ENCODE measurements at regions not wholly inside any gene's neighbourhood (a gene's known extent, or its start where the extent isn't known, plus 50 kb on each side); places are given as distances from the start of the nearest gene placed in this dataset.
"Not testable (repeated sequence)": the region's sequence is repeated elsewhere in the genome, so short reads cannot be mapped to it uniquely, and the experiment has no call there.

GRCh38 chr2:6198370-6198919, 506.3 kb downstream of the SOX11 start:
- WGBS (ENCODE audit: low lambda C conversion rate), result 53% methylated on average over 6 of the region's 6 CpGs
- H3K4me3 ChIP-seq (ENCODE audit: low read depth in 2 of 2, low read length in 1 of 2); H3K9me3 ChIP-seq; DNase-seq; CTCF ChIA-PET; H3K27me3 ChIP-seq (ENCODE audit: insufficient read depth); H3K36me3 ChIP-seq (replicated peaks in 1 of 2; ENCODE audit: control insufficient read depth in 1 of 2, insufficient read depth in 2 of 2, low read length in 1 of 2); H3K27ac ChIP-seq (ENCODE audit: low read depth in 2 of 2, low read length in 1 of 2); H3F3A ChIP-seq (replicated peaks; ENCODE audit: insufficient read depth); H3K4me2 ChIP-seq; H3K79me2 ChIP-seq (ENCODE audit: insufficient read depth); POLR2A ChIA-PET; H2AFZ ChIP-seq (ENCODE audit: low read depth); H3K9me2 ChIP-seq; H3K9ac ChIP-seq; H4K20me1 ChIP-seq (ENCODE audit: insufficient read depth); H3K4me1 ChIP-seq (ENCODE audit: control insufficient read depth in 1 of 2, insufficient read depth in 2 of 2, low read depth in 1 of 2, low read length in 1 of 2): not testable (repeated sequence)

- CTCF ChIA-PET, result no interaction called here
Observed at GRCh38 chr2:6202756-6203155, 510.6 kb downstream of the SOX11 start.

More at GRCh38 chr2:6202756-6203155, 510.6 kb downstream of the SOX11 start:
- peaks cover 0 to 2% of the 10 kb centered on the region in 2 experiments; a peak in 1 of 4 replicates for H3K4me1 ChIP-seq (ENCODE audit: control insufficient read depth in 1 of 2, insufficient read depth in 2 of 2, low read depth in 1 of 2, low read length in 1 of 2)
- no peaks in the 10 kb centered on the region for H3K36me3 ChIP-seq (replicated peaks in 1 of 2; ENCODE audit: control insufficient read depth in 1 of 2, insufficient read depth in 2 of 2, low read length in 1 of 2)
- H3K27me3 ChIP-seq (ENCODE audit: insufficient read depth), result no peaks in the 10 kb centered on the region
- no peak for DNase-seq
- TF ChIP-seq IRF3 (IDR thresholded peaks at IDR 0.05; ENCODE audit: low read depth, low read length) (no peak), MEF2A (IDR thresholded peaks at IDR 0.05; ENCODE audit: borderline replicate concordance, low read depth) (no peak), TCF12 (IDR thresholded peaks at IDR 0.05) (no peak), PBX3 (IDR thresholded peaks at IDR 0.05) (no peak), FOXM1 (IDR thresholded peaks at IDR 0.05; ENCODE audit: low read depth) (no peak), FOSL2 (IDR thresholded peaks at IDR 0.05; ENCODE audit: borderline replicate concordance, low read depth) (no peak), NRF1 (IDR thresholded peaks at IDR 0.05; ENCODE audit: low read depth, low read length) (no peak), RCOR1 (IDR thresholded peaks at IDR 0.05; ENCODE audit: low read length) (no peak), JUND (IDR thresholded peaks at IDR 0.05) (no peak), NFIC (IDR thresholded peaks at IDR 0.05; ENCODE audit: borderline replicate concordance) (no peak), USF2 (IDR thresholded peaks at IDR 0.05; ENCODE audit: borderline replicate concordance, low read depth, low read length) (no peak), ZBTB33 (IDR thresholded peaks at IDR 0.05; ENCODE audit: borderline replicate concordance, low read depth) (no peak), GATA2 (CRISPR knock-in tag; IDR thresholded peaks at IDR 0.05) (no peak), RXRA (IDR thresholded peaks at IDR 0.05; ENCODE audit: borderline replicate concordance, low read depth) (no peak), SIN3A (IDR thresholded peaks at IDR 0.05; ENCODE audit: borderline replicate concordance, low read depth, low read length) (no peak), TAF1 (IDR thresholded peaks at IDR 0.05; ENCODE audit: borderline replicate concordance, low read depth, low read length) (no peak), EP300 (IDR thresholded peaks at IDR 0.05; ENCODE audit: borderline replicate concordance in 1 of 2, low read depth in 1 of 2, low read length in 1 of 2) (no peak)
- WGBS (ENCODE audit: low lambda C conversion rate), result 41% methylated on average over 5 of the region's 5 CpGs
- no peaks in the 10 kb centered on the region for H3K9me3 ChIP-seq
- H3F3A ChIP-seq (replicated peaks; ENCODE audit: insufficient read depth), result no peaks in the 10 kb centered on the region
- H3K27ac ChIP-seq (ENCODE audit: low read depth in 2 of 2, low read length in 1 of 2), result no peak overlapping the region
- no peak overlapping the region for H3K4me3 ChIP-seq (ENCODE audit: low read depth in 2 of 2, low read length in 1 of 2)
- no peaks in the 10 kb centered on the region for H4K20me1 ChIP-seq (ENCODE audit: insufficient read depth)
- no peak overlapping the region for H2AFZ ChIP-seq (ENCODE audit: low read depth)
- POLR2A ChIA-PET, result no interaction called here
- H3K79me2 ChIP-seq (ENCODE audit: insufficient read depth), result no peaks in the 10 kb centered on the region
- H3K9ac ChIP-seq, result no peak overlapping the region
- H3K9me2 ChIP-seq, result no peaks in the 10 kb centered on the region
- no peak overlapping the region for H3K4me2 ChIP-seq

Measured in SK-N-SH (cell line).